ENCODE measurements at regions not wholly inside any gene's neighbourhood (a gene's known extent, or its start where the extent isn't known, plus 50 kb on each side); places are given as distances from the start of the nearest gene placed in this dataset.
"Not testable (repeated sequence)": the region's sequence is repeated elsewhere in the genome, so short reads cannot be mapped to it uniquely, and the experiment has no call there.

GRCh38 chr1:181936269-181936668, 125.2 kb downstream of the ZNF648 start:
- no peaks in the 10 kb centered on the region for H3K9me3 Mint-ChIP-seq
- no peak overlapping the region for H3K4me3 Mint-ChIP-seq
- H3K27me3 Mint-ChIP-seq, result no peaks in the 10 kb centered on the region
- DNase-seq (ENCODE audit: low spot score in 2 of 2) (no peak), ATAC-seq (replicated peaks; ENCODE audit: extremely low read depth, poor library complexity, severe bottlenecking) (no peak)
- H3K36me3 Mint-ChIP-seq (ENCODE audit: insufficient read depth), result no peaks in the 10 kb centered on the region
- H3K27ac Mint-ChIP-seq (ENCODE audit: low read depth), result no peak overlapping the region
- no peaks in the 10 kb centered on the region for H3K4me1 Mint-ChIP-seq

- H3K36me3 Mint-ChIP-seq (ENCODE audit: insufficient read depth), result no peaks in the 10 kb centered on the region
- no peak overlapping the region for H3K4me3 Mint-ChIP-seq
- H3K27ac Mint-ChIP-seq (ENCODE audit: low read depth), result no peak overlapping the region
- DNase-seq (ENCODE audit: low spot score in 2 of 2) (no peak), ATAC-seq (replicated peaks; ENCODE audit: extremely low read depth, poor library complexity, severe bottlenecking) (no peak)
- no peaks in the 10 kb centered on the region for H3K4me1 Mint-ChIP-seq
- no peaks in the 10 kb centered on the region for H3K9me3 Mint-ChIP-seq
- H3K27me3 Mint-ChIP-seq, result peaks cover 12% of the 10 kb centered on the region
Observed at GRCh38 chr1:181931873-181932272, 129.6 kb downstream of the ZNF648 start.

GRCh38 chr1:181930187-181930586, 131.3 kb downstream of the ZNF648 start:
- Mint-ChIP-seq H3K36me3 (ENCODE audit: insufficient read depth) (no peaks in the 10 kb centered on the region), H3K4me1 (no peaks in the 10 kb centered on the region), H3K4me3 (no peak overlapping the region), H3K27me3 (peaks cover 17% of the 10 kb centered on the region), H3K27ac (ENCODE audit: low read depth) (no peak overlapping the region), H3K9me3 (no peaks in the 10 kb centered on the region)
- ATAC-seq (replicated peaks; ENCODE audit: extremely low read depth, poor library complexity, severe bottlenecking) (no peak), DNase-seq (ENCODE audit: low spot score in 2 of 2) (no peak)

GRCh38 chr1:181926697-181927096, 134.8 kb downstream of the ZNF648 start:
- no peaks in the 10 kb centered on the region for H3K36me3 Mint-ChIP-seq (ENCODE audit: insufficient read depth)
- no peak overlapping the region for H3K4me3 Mint-ChIP-seq
- H3K27me3 Mint-ChIP-seq, result peaks cover 19% of the 10 kb centered on the region
- H3K27ac Mint-ChIP-seq (ENCODE audit: low read depth), result no peak overlapping the region
- ATAC-seq (replicated peaks; ENCODE audit: extremely low read depth, poor library complexity, severe bottlenecking) (no peak), DNase-seq (ENCODE audit: low spot score in 2 of 2) (no peak)
- H3K4me1 Mint-ChIP-seq, result no peaks in the 10 kb centered on the region
- H3K9me3 Mint-ChIP-seq, result no peaks in the 10 kb centered on the region

GRCh38 chr1:181924034-181924433, 137.5 kb downstream of the ZNF648 start:
- DNase-seq (ENCODE audit: low spot score in 2 of 2); H3K27ac Mint-ChIP-seq (ENCODE audit: low read depth); ATAC-seq (replicated peaks; ENCODE audit: extremely low read depth, poor library complexity, severe bottlenecking); H3K4me1 Mint-ChIP-seq; H3K36me3 Mint-ChIP-seq (ENCODE audit: insufficient read depth); H3K9me3 Mint-ChIP-seq; H3K4me3 Mint-ChIP-seq: not testable (repeated sequence)
- H3K27me3 Mint-ChIP-seq, result peaks cover 33% of the 10 kb centered on the region

GRCh38 chr1:181919542-181919941, 142.0 kb downstream of the ZNF648 start:
- ATAC-seq (replicated peaks; ENCODE audit: extremely low read depth, poor library complexity, severe bottlenecking) (no peak), DNase-seq (ENCODE audit: low spot score in 2 of 2) (no peak)
- no peak overlapping the region for H3K27ac Mint-ChIP-seq (ENCODE audit: low read depth)
- H3K27me3 Mint-ChIP-seq, result peaks cover 31% of the 10 kb centered on the region
- no peaks in the 10 kb centered on the region for H3K4me1 Mint-ChIP-seq
- H3K4me3 Mint-ChIP-seq, result no peak overlapping the region
- H3K36me3 Mint-ChIP-seq (ENCODE audit: insufficient read depth), result no peaks in the 10 kb centered on the region
- H3K9me3 Mint-ChIP-seq, result peaks cover 5% of the 10 kb centered on the region

- Mint-ChIP-seq H3K4me3 (no peak overlapping the region), H3K9me3 (peaks cover 5% of the 10 kb centered on the region), H3K27me3 (peaks cover 31% of the 10 kb centered on the region), H3K27ac (ENCODE audit: low read depth) (no peak overlapping the region), H3K36me3 (ENCODE audit: insufficient read depth) (no peaks in the 10 kb centered on the region), H3K4me1 (no peaks in the 10 kb centered on the region)
- ATAC-seq (replicated peaks; ENCODE audit: extremely low read depth, poor library complexity, severe bottlenecking) (no peak), DNase-seq (ENCODE audit: low spot score in 2 of 2) (no peak)
Observed at GRCh38 chr1:181918880-181919525, 142.5 kb downstream of the ZNF648 start.

- ATAC-seq (replicated peaks; ENCODE audit: extremely low read depth, poor library complexity, severe bottlenecking) (no peak), DNase-seq (ENCODE audit: low spot score in 2 of 2) (no peak)
- Mint-ChIP-seq H3K27me3 (peaks cover 38% of the 10 kb centered on the region), H3K9me3 (no peaks in the 10 kb centered on the region), H3K36me3 (ENCODE audit: insufficient read depth) (no peaks in the 10 kb centered on the region), H3K27ac (ENCODE audit: low read depth) (no peak overlapping the region), H3K4me3 (no peak overlapping the region), H3K4me1 (no peaks in the 10 kb centered on the region)
Observed at GRCh38 chr1:181911715-181912114, 149.8 kb downstream of the ZNF648 start.

GRCh38 chr1:181910905-181911304, 150.6 kb downstream of the ZNF648 start:
- ATAC-seq (replicated peaks; ENCODE audit: extremely low read depth, poor library complexity, severe bottlenecking) (no peak), DNase-seq (ENCODE audit: low spot score in 2 of 2) (no peak)
- H3K36me3 Mint-ChIP-seq (ENCODE audit: insufficient read depth), result no peaks in the 10 kb centered on the region
- H3K27ac Mint-ChIP-seq (ENCODE audit: low read depth), result no peak overlapping the region
- H3K4me1 Mint-ChIP-seq, result no peaks in the 10 kb centered on the region
- H3K9me3 Mint-ChIP-seq, result no peaks in the 10 kb centered on the region
- no peak overlapping the region for H3K4me3 Mint-ChIP-seq
- peaks cover 34% of the 10 kb centered on the region for H3K27me3 Mint-ChIP-seq

GRCh38 chr1:181909010-181909409, 152.5 kb downstream of the ZNF648 start:
- H3K4me3 Mint-ChIP-seq, result no peak overlapping the region
- H3K27ac Mint-ChIP-seq (ENCODE audit: low read depth), result no peak overlapping the region
- H3K36me3 Mint-ChIP-seq (ENCODE audit: insufficient read depth), result no peaks in the 10 kb centered on the region
- DNase-seq (ENCODE audit: low spot score in 2 of 2), result no peak
- no peak for ATAC-seq (replicated peaks; ENCODE audit: extremely low read depth, poor library complexity, severe bottlenecking)
- H3K4me1 Mint-ChIP-seq, result no peaks in the 10 kb centered on the region
- peaks cover 34% of the 10 kb centered on the region for H3K27me3 Mint-ChIP-seq
- H3K9me3 Mint-ChIP-seq, result no peaks in the 10 kb centered on the region

- H3K27ac Mint-ChIP-seq (ENCODE audit: low read depth), result no peak overlapping the region
Observed at GRCh38 chr1:181906631-181907030, 154.9 kb downstream of the ZNF648 start.

GRCh38 chr1:181905944-181906597, 155.4 kb downstream of the ZNF648 start:
- ATAC-seq (replicated peaks; ENCODE audit: extremely low read depth, poor library complexity, severe bottlenecking) (no peak), DNase-seq (ENCODE audit: low spot score in 2 of 2) (no peak)
- peaks cover 27% of the 10 kb centered on the region for H3K27me3 Mint-ChIP-seq
- no peaks in the 10 kb centered on the region for H3K36me3 Mint-ChIP-seq (ENCODE audit: insufficient read depth)
- H3K9me3 Mint-ChIP-seq, result no peaks in the 10 kb centered on the region
- no peak overlapping the region for H3K27ac Mint-ChIP-seq (ENCODE audit: low read depth)
- no peak overlapping the region for H3K4me3 Mint-ChIP-seq
- no peaks in the 10 kb centered on the region for H3K4me1 Mint-ChIP-seq

More at GRCh38 chr1:181906631-181907030, 154.9 kb downstream of the ZNF648 start:
- Mint-ChIP-seq H3K4me1 (no peaks in the 10 kb centered on the region), H3K27me3 (peaks cover 32% of the 10 kb centered on the region), H3K4me3 (no peak overlapping the region), H3K36me3 (ENCODE audit: insufficient read depth) (no peaks in the 10 kb centered on the region), H3K9me3 (no peaks in the 10 kb centered on the region)
- DNase-seq (ENCODE audit: low spot score in 2 of 2) (no peak), ATAC-seq (replicated peaks; ENCODE audit: extremely low read depth, poor library complexity, severe bottlenecking) (no peak)

GRCh38 chr1:181898773-181899172, 162.7 kb downstream of the ZNF648 start:
- Mint-ChIP-seq H3K4me3 (no peak overlapping the region), H3K4me1 (no peaks in the 10 kb centered on the region), H3K36me3 (ENCODE audit: insufficient read depth) (no peaks in the 10 kb centered on the region), H3K9me3 (no peaks in the 10 kb centered on the region), H3K27ac (ENCODE audit: low read depth) (no peak overlapping the region), H3K27me3 (peaks cover 9% of the 10 kb centered on the region)
- DNase-seq (ENCODE audit: low spot score in 2 of 2) (no peak), ATAC-seq (replicated peaks; ENCODE audit: extremely low read depth, poor library complexity, severe bottlenecking) (no peak)

Data from central memory CD8-positive, alpha-beta T cell (primary cell).